BLaER1 treated with 17β-estradiol and CSF1 and Interleukin-3, amounts not matched to agents 10 nM and 100 nM (cell line): ENCODE measurements at regions not wholly inside any gene's neighbourhood (a gene's known extent, or its start where the extent isn't known, plus 50 kb on each side); places are given as distances from the start of the nearest gene placed in this dataset.
"Not testable (repeated sequence)": the region's sequence is repeated elsewhere in the genome, so short reads cannot be mapped to it uniquely, and the experiment has no call there.

Experiments used
- H3K27ac ChIP-seq, 11 experiments: shearing (Covaris generic); formaldehyde crosslinking; 2 replicates each; pipeline ENCODE4 v1.8.1; 2022
- H3K27me3 ChIP-seq, 11 experiments: shearing (Covaris generic); formaldehyde crosslinking; 2 replicates each; pipeline ENCODE4 v1.8.1; 2022
- H3K36me3 ChIP-seq, 11 experiments: shearing (Covaris generic); formaldehyde crosslinking; 2 replicates each; pipeline ENCODE4 v1.8.1; 2022
- H3K4me1 ChIP-seq, 10 experiments: shearing (Covaris generic); formaldehyde crosslinking; 2 replicates each; pipeline ENCODE4 v1.8.1; 2022
- H3K4me2 ChIP-seq, 11 experiments: shearing (Covaris generic); formaldehyde crosslinking; 2 replicates each; pipeline ENCODE4 v1.8.1; 2022
- H3K4me3 ChIP-seq, 10 experiments: shearing (Covaris generic); formaldehyde crosslinking; 2 replicates each; pipeline ENCODE4 v1.8.1; 2022
- H3K9ac ChIP-seq, 11 experiments: shearing (Covaris generic); formaldehyde crosslinking; 2 replicates each; pipeline ENCODE4 v1.8.1; 2022
- H3K9me3 ChIP-seq, 11 experiments: shearing (Covaris generic); formaldehyde crosslinking; replicated peaks in 1 of 11; 2 replicates each; pipeline ENCODE4 v1.8.1; 2022
- H4K20me1 ChIP-seq, 11 experiments: shearing (Covaris generic); formaldehyde crosslinking; 2 replicates each; pipeline ENCODE4 v1.8.1; 2022
- Cebpa-rat ChIP-seq, 11 experiments: shearing (Covaris generic); IDR thresholded peaks; 2 replicates each; pipeline ENCODE4 v1.8.1; 2022

DNA sequence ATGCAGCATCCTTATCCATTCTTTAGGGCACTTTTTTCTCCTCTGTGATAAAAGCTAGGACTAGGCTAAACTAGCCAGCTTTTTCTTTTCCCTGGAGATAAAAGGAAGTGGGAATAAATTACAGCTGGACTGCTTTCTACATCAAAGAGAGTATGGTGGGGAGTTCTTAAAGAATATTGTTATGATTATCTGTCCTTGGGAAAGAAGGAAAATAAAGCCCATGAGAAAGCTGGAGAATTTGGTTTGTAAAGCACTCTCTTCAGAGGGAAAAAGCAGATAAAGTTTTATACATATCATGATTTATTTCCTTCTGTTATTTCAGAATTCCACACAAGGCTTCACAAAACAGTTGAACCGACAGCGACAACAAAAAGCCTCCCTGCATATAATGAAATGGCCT, 923.0 kb downstream of the DIPK2A start:
- no peak for TF ChIP-seq Cebpa-rat (IDR thresholded peaks at IDR 0.05)
- Histone ChIP-seq H3K27me3 (no peaks in the 10 kb centered on the region), H3K9me3 (no peaks in the 10 kb centered on the region), H3K4me1 (0 out of 20 replicates have a peak, but pooled peaks cover 0 to 4% (median 0%) of the 10 kb centered on the region in 10 experiments), H3K36me3 (no peaks in the 10 kb centered on the region), H3K9ac (no peak overlapping the region), H3K4me3 (no peak overlapping the region), H3K27ac (no peak overlapping the region), H3K4me2 (no peak overlapping the region), H4K20me1 (no peaks in the 10 kb centered on the region)

DNA sequence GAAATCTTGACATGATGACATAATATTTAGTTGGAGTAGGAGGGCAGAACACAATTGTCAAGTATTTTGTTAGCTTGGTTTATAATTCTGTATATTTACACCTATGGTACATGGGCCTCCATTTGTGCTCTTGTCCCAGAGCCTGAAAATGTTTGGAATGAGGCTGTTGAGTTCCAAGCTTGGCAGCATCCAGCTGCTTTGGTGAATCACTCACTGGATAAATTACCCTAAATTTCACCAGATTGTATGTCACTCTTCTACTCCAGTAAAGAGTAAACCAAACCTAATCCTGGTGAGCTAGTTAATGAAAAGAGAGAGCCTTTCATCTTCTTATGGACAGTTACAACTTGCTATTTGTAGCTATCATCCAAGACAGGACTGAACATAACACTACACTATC, 928.7 kb downstream of the DIPK2A start:
- Histone ChIP-seq H3K9me3 (peaks cover 13 to 22% (median 16%) of the 10 kb centered on the region in 11 experiments; a peak in 20 of 22 replicates), H4K20me1 (no peaks in the 10 kb centered on the region), H3K27ac (no peak overlapping the region), H3K27me3 (no peaks in the 10 kb centered on the region), H3K4me2 (no peak overlapping the region), H3K4me3 (no peak overlapping the region), H3K9ac (no peak overlapping the region), H3K36me3 (no peaks in the 10 kb centered on the region), H3K4me1 (no peaks in the 10 kb centered on the region)
- no peak for TF ChIP-seq Cebpa-rat (IDR thresholded peaks at IDR 0.05)

DNA sequence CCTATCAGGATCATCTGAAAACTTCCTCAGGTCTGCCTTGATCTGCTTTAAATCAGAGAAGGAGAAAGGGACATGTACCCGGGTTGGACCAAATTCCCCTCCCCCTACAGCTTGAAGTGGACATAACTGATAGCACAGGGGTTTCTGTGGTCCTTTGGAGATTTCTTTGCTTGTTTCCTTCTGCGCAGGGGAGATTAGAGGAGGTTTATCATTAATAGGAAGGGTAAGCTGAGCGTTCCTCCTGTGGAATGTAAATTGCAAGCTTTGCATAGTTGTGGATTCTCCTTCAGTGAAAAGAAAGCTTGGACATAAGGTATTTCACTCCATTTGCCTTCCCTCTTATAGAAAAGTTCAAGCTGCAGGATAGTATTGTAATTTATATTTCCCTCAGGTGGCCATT, 936.0 kb downstream of the DIPK2A start:
- H3K4me3 ChIP-seq, H3K27ac ChIP-seq, H3K27me3 ChIP-seq, H3K4me1 ChIP-seq, H3K4me2 ChIP-seq, H3K9ac ChIP-seq, H4K20me1 ChIP-seq, H3K36me3 ChIP-seq: not testable (repeated sequence)
- H3K9me3 ChIP-seq = peaks cover 16 to 38% (median 27%) of the 10 kb centered on the region in 11 experiments; a peak in 21 of 22 replicates

DNA sequence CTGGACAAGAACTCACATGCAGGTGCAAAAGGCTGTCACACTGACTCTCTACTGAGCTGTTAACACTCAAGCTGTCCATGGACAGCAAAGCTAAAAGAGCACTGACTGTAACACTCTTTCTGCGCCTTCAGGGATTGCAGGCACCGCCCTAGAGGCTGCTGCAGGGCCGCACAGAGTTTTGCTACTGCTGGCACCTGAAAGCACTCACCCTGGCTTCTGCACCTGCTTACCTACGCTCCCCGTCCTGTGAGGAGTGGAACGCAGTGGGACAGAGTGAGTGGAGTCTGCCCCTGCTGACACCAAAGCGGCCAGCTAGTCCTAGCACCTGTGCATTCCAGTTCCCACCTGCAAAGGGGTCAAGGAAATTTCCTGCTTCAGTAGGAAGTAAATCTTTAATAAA, 941.3 kb downstream of the DIPK2A start:
- Histone ChIP-seq H3K4me3 (no peak overlapping the region), H3K27ac (no peak overlapping the region), H3K9me3 (peaks cover 0 to 16% (median 13%) of the 10 kb centered on the region in 11 experiments; a peak in 18 of 22 replicates), H3K27me3 (no peaks in the 10 kb centered on the region), H3K9ac (no peak overlapping the region), H3K36me3 (no peaks in the 10 kb centered on the region), H3K4me1 (no peaks in the 10 kb centered on the region), H3K4me2 (no peak overlapping the region), H4K20me1 (no peaks in the 10 kb centered on the region)
- TF ChIP-seq Cebpa-rat (IDR thresholded peaks at IDR 0.05) = no peak

DNA sequence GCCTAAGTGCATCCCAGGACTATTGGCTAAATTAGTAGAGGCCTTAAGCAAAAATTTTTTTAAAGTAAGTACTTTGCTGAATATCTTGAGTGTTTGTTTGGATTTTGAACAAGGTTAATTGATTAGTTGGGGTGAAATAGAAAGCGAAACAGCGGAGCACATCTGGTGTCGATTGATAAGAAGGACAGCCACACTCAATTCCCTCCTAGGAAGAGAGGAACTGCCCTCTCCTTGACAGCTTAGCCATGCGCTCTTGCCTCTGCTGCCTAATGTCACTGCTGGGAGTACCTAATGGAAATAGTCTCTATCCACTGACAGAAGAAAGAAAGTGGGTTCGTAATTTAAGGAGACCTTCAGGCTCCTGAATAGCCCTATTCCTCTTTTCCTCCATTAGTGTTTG, 943.6 kb downstream of the DIPK2A start:
- no peaks in the 10 kb centered on the region for H3K4me1 ChIP-seq
- no peaks in the 10 kb centered on the region for H4K20me1 ChIP-seq
- H3K4me2 ChIP-seq = no peak overlapping the region
- TF ChIP-seq Cebpa-rat (IDR thresholded peaks at IDR 0.05) = no peak
- H3K27me3 ChIP-seq = no peaks in the 10 kb centered on the region
- no peak overlapping the region for H3K27ac ChIP-seq
- H3K9ac ChIP-seq = no peak overlapping the region
- no peaks in the 10 kb centered on the region for H3K36me3 ChIP-seq
- H3K4me3 ChIP-seq = no peak overlapping the region
- no peaks in the 10 kb centered on the region for H3K9me3 ChIP-seq

DNA sequence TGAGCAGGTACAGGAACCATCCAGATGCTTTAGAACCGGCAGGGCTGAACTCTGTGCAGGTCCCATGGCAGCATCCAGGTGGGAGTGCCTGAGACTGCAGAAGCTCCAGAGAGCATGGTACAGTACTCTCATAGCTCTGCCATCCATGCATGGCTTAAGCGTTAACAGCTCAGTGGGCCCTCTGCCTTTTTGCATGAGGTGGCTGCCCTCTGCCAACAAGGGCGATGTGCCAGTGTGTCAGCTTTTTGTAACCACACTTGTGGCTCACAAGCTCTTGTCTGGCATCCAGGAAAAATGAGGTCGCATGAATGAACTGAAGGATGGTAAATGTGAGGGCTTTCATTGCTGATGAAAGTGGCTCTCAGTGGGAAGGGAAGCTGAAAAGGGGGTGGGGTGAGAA, 950.1 kb downstream of the DIPK2A start:
- H3K4me1 ChIP-seq = no peaks in the 10 kb centered on the region
- TF ChIP-seq Cebpa-rat (IDR thresholded peaks at IDR 0.05) = no peak
- H3K4me2 ChIP-seq = no peak overlapping the region
- no peaks in the 10 kb centered on the region for H4K20me1 ChIP-seq
- H3K9me3 ChIP-seq = peaks cover 0 to 13% (median 10%) of the 10 kb centered on the region in 11 experiments; a peak in 11 of 22 replicates
- no peak overlapping the region for H3K9ac ChIP-seq
- H3K36me3 ChIP-seq = no peaks in the 10 kb centered on the region
- H3K27ac ChIP-seq = no peak overlapping the region
- no peak overlapping the region for H3K4me3 ChIP-seq
- no peaks in the 10 kb centered on the region for H3K27me3 ChIP-seq

DNA sequence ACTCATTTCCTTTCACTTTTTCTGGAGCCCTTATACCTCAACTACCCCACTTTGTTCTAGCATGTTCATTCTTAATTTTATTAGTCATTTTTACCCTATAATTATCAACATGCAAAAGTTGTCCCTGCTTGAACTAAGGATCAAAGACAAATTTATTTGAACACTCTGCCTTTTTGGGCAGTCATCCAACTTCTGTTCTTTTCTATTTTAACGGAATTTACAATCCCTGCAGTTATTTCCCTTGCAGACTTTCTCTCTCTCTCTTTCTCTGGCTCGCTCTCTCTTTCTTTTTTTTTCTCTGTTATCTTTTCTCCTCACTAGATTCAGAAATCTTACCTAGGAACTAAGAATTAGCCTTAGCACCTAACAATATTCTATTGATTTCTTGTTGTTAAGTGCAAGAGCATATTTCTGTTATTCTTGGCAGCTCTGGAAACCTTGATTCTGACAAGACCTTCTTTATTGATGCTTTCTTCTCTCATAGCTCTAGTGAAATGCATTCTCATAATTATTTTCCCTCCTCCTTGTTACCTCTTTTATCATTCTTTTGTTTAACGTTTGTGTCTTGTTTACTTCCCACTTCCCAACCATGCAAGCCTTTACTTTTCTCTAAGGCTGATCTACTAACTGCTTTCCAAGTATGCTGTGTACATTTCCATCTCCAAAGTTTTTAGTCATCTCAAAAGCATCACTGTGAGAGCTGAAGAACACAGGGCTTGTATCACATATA, 951.6 kb downstream of the DIPK2A start:
- H3K4me1 ChIP-seq = no peaks in the 10 kb centered on the region
- no peaks in the 10 kb centered on the region for H3K36me3 ChIP-seq
- H3K27me3 ChIP-seq = no peaks in the 10 kb centered on the region
- H3K9me3 ChIP-seq = peaks cover 0 to 13% (median 10%) of the 10 kb centered on the region in 11 experiments; a peak in 11 of 22 replicates
- TF ChIP-seq Cebpa-rat (IDR thresholded peaks at IDR 0.05) = no peak
- no peak overlapping the region for H3K4me2 ChIP-seq
- H4K20me1 ChIP-seq = no peaks in the 10 kb centered on the region
- no peak overlapping the region for H3K27ac ChIP-seq
- no peak overlapping the region for H3K9ac ChIP-seq
- H3K4me3 ChIP-seq = no peak overlapping the region

DNA sequence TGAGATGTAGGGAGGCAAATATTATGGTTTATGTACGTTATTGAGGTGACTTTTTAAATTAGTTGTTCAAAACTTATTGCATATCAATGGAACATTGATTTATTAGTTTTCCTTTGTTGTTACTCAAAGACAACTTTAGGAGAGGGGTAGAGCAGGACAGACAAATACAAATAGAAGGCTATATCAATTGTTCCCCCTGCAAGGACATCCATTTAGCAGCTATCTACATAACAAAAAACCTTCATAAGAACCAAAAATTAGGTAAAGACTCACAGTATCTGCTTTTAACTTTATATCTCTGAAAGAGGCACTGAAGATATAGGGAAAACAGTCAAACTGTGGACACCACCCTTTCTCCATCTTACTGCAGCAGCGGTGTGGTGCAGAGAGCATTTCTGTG, 958.8 kb downstream of the DIPK2A start:
- H3K36me3 ChIP-seq = no peaks in the 10 kb centered on the region
- TF ChIP-seq Cebpa-rat (IDR thresholded peaks at IDR 0.05) = no peak

DNA sequence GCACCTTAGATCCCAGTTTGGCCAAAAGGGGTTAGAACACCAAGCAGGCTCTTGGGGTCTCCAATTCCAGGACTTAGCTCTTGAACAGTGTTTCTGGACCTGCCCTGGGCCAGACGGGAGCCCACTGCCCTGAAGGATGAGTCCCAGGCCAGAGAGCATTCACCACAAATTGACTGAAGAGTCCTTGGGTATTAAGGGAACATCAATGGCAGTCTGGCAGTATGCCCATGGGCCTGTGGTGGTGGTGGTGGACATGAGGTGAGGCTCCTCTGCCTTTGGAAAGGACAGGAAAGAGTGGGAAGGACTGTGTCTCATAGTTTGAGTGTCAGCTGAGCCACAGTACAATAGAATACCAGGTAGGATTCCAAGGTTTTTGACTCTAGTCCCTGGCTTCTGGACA, 960.0 kb downstream of the DIPK2A start:
- H4K20me1 ChIP-seq = no peaks in the 10 kb centered on the region
- no peak overlapping the region for H3K27ac ChIP-seq
- TF ChIP-seq Cebpa-rat (IDR thresholded peaks at IDR 0.05) = no peak
- no peaks in the 10 kb centered on the region for H3K4me1 ChIP-seq
- no peak overlapping the region for H3K9ac ChIP-seq
- H3K9me3 ChIP-seq = peaks cover 0 to 6% (median 0%) of the 10 kb centered on the region in 11 experiments; a peak in 1 of 22 replicates
- H3K27me3 ChIP-seq = no peaks in the 10 kb centered on the region
- H3K4me2 ChIP-seq = no peak overlapping the region
- no peak overlapping the region for H3K4me3 ChIP-seq
- H3K36me3 ChIP-seq = no peaks in the 10 kb centered on the region

More for the DNA sequence above, 958.8 kb downstream of the DIPK2A start:
- no peaks in the 10 kb centered on the region for H4K20me1 ChIP-seq
- H3K4me3 ChIP-seq = no peak overlapping the region
- no peak overlapping the region for H3K27ac ChIP-seq
- no peak overlapping the region for H3K4me2 ChIP-seq
- H3K4me1 ChIP-seq = no peaks in the 10 kb centered on the region
- no peaks in the 10 kb centered on the region for H3K27me3 ChIP-seq
- peaks cover 0 to 4% (median 0%) of the 10 kb centered on the region in 11 experiments; a peak in 1 of 22 replicates for H3K9me3 ChIP-seq
- no peak overlapping the region for H3K9ac ChIP-seq
